ENCODE measurements at regions not wholly inside any gene's neighbourhood (a gene's known extent, or its start where the extent isn't known, plus 50 kb on each side); places are given as distances from the start of the nearest gene placed in this dataset.

- TF ChIP-seq CTCF (IDR thresholded peaks at IDR 0.05) (no peak), POLR2A (IDR thresholded peaks at IDR 0.05) (no peak)
Observed at GRCh38 chr12:16789204-16789790, 183.3 kb upstream of the LMO3 start.

Data from right lobe of liver (tissue), 4 donors.